ENCODE measurements at regions not wholly inside any gene's neighbourhood (a gene's known extent, or its start where the extent isn't known, plus 50 kb on each side); places are given as distances from the start of the nearest gene placed in this dataset.
"Not testable (repeated sequence)": the region's sequence is repeated elsewhere in the genome, so short reads cannot be mapped to it uniquely, and the experiment has no call there.

GRCh38 chr2:186182366-186182765, 303.7 kb upstream of the ZC3H15 start:
- H3K4me1 ChIP-seq (ENCODE audit: insufficient read depth, low read length); H3K9me3 ChIP-seq (ENCODE audit: low read length); H3K4me3 ChIP-seq (ENCODE audit: low read length); H3K27me3 ChIP-seq (ENCODE audit: insufficient read depth, low read length); H2AFZ ChIP-seq (ENCODE audit: low read depth, low read length); H3K36me3 ChIP-seq (ENCODE audit: insufficient read depth, low read length): not testable (repeated sequence)

- Histone ChIP-seq H3K4me1 (ENCODE audit: insufficient read depth, low read length) (no peaks in the 10 kb centered on the region), H3K36me3 (ENCODE audit: insufficient read depth, low read length) (no peaks in the 10 kb centered on the region), H2AFZ (ENCODE audit: low read depth, low read length) (no peak overlapping the region), H3K9me3 (ENCODE audit: low read length) (no peaks in the 10 kb centered on the region), H3K27me3 (ENCODE audit: insufficient read depth, low read length) (no peaks in the 10 kb centered on the region), H3K4me3 (ENCODE audit: low read length) (no peak overlapping the region)
These were observed 302.7 kb upstream of the ZC3H15 start for GRCh38 chr2:186183406-186183805.

- Histone ChIP-seq H3K4me1 (ENCODE audit: insufficient read depth, low read length) (no peaks in the 10 kb centered on the region), H3K36me3 (ENCODE audit: insufficient read depth, low read length) (no peaks in the 10 kb centered on the region), H3K9me3 (ENCODE audit: low read length) (no peaks in the 10 kb centered on the region), H3K4me3 (ENCODE audit: low read length) (no peak overlapping the region), H3K27me3 (ENCODE audit: insufficient read depth, low read length) (no peaks in the 10 kb centered on the region), H2AFZ (ENCODE audit: low read depth, low read length) (no peak overlapping the region)
These were observed 298.2 kb upstream of the ZC3H15 start for GRCh38 chr2:186187854-186188253.

GRCh38 chr2:186189816-186190215, 296.2 kb upstream of the ZC3H15 start:
- H3K4me3 ChIP-seq (ENCODE audit: low read length), result no peak overlapping the region

GRCh38 chr2:186195696-186196095, 290.4 kb upstream of the ZC3H15 start:
- H3K4me1 ChIP-seq (ENCODE audit: insufficient read depth, low read length), result peaks cover 9% of the 10 kb centered on the region
- H3K9me3 ChIP-seq (ENCODE audit: low read length), result no peaks in the 10 kb centered on the region
- no peaks in the 10 kb centered on the region for H3K27me3 ChIP-seq (ENCODE audit: insufficient read depth, low read length)
- no peak overlapping the region for H3K4me3 ChIP-seq (ENCODE audit: low read length)
- H3K36me3 ChIP-seq (ENCODE audit: insufficient read depth, low read length), result no peaks in the 10 kb centered on the region
- no peak overlapping the region for H2AFZ ChIP-seq (ENCODE audit: low read depth, low read length)

More at GRCh38 chr2:186189816-186190215, 296.2 kb upstream of the ZC3H15 start:
- H2AFZ ChIP-seq (ENCODE audit: low read depth, low read length), result no peak overlapping the region
- H3K36me3 ChIP-seq (ENCODE audit: insufficient read depth, low read length), result no peaks in the 10 kb centered on the region
- no peaks in the 10 kb centered on the region for H3K9me3 ChIP-seq (ENCODE audit: low read length)
- no peaks in the 10 kb centered on the region for H3K4me1 ChIP-seq (ENCODE audit: insufficient read depth, low read length)
- H3K27me3 ChIP-seq (ENCODE audit: insufficient read depth, low read length), result no peaks in the 10 kb centered on the region

- Histone ChIP-seq H3K4me3 (ENCODE audit: low read length) (no peak overlapping the region), H2AFZ (ENCODE audit: low read depth, low read length) (no peak overlapping the region), H3K27me3 (ENCODE audit: insufficient read depth, low read length) (no peaks in the 10 kb centered on the region), H3K36me3 (ENCODE audit: insufficient read depth, low read length) (no peaks in the 10 kb centered on the region), H3K9me3 (ENCODE audit: low read length) (no peaks in the 10 kb centered on the region), H3K4me1 (ENCODE audit: insufficient read depth, low read length) (peaks cover 9% of the 10 kb centered on the region)
These were observed 288.1 kb upstream of the ZC3H15 start for GRCh38 chr2:186197955-186198354.

GRCh38 chr2:186199029-186199428, 287.0 kb upstream of the ZC3H15 start:
- Histone ChIP-seq H3K36me3 (ENCODE audit: insufficient read depth, low read length) (no peaks in the 10 kb centered on the region), H3K4me3 (ENCODE audit: low read length) (no peak overlapping the region), H3K9me3 (ENCODE audit: low read length) (no peaks in the 10 kb centered on the region), H2AFZ (ENCODE audit: low read depth, low read length) (no peak overlapping the region), H3K4me1 (ENCODE audit: insufficient read depth, low read length) (peaks cover 9% of the 10 kb centered on the region), H3K27me3 (ENCODE audit: insufficient read depth, low read length) (no peaks in the 10 kb centered on the region)

- no peaks in the 10 kb centered on the region for H3K36me3 ChIP-seq (ENCODE audit: insufficient read depth, low read length)
- no peaks in the 10 kb centered on the region for H3K9me3 ChIP-seq (ENCODE audit: low read length)
- no peaks in the 10 kb centered on the region for H3K27me3 ChIP-seq (ENCODE audit: insufficient read depth, low read length)
- no peaks in the 10 kb centered on the region for H3K4me1 ChIP-seq (ENCODE audit: insufficient read depth, low read length)
- H2AFZ ChIP-seq (ENCODE audit: low read depth, low read length), result no peak overlapping the region
- H3K4me3 ChIP-seq (ENCODE audit: low read length), result no peak overlapping the region
These were observed 284.7 kb upstream of the ZC3H15 start for GRCh38 chr2:186201371-186201770.

- no peak overlapping the region for H2AFZ ChIP-seq (ENCODE audit: low read depth, low read length)
- no peaks in the 10 kb centered on the region for H3K27me3 ChIP-seq (ENCODE audit: insufficient read depth, low read length)
- no peaks in the 10 kb centered on the region for H3K36me3 ChIP-seq (ENCODE audit: insufficient read depth, low read length)
- H3K4me1 ChIP-seq (ENCODE audit: insufficient read depth, low read length), result no peaks in the 10 kb centered on the region
- H3K9me3 ChIP-seq (ENCODE audit: low read length), result no peaks in the 10 kb centered on the region
- no peak overlapping the region for H3K4me3 ChIP-seq (ENCODE audit: low read length)
These were observed 280.7 kb upstream of the ZC3H15 start for GRCh38 chr2:186205254-186205911.

- Histone ChIP-seq H3K36me3 (ENCODE audit: insufficient read depth, low read length) (no peaks in the 10 kb centered on the region), H3K9me3 (ENCODE audit: low read length) (no peaks in the 10 kb centered on the region), H2AFZ (ENCODE audit: low read depth, low read length) (no peak overlapping the region), H3K4me1 (ENCODE audit: insufficient read depth, low read length) (no peaks in the 10 kb centered on the region), H3K27me3 (ENCODE audit: insufficient read depth, low read length) (no peaks in the 10 kb centered on the region), H3K4me3 (ENCODE audit: low read length) (no peak overlapping the region)
These were observed 276.5 kb upstream of the ZC3H15 start for GRCh38 chr2:186209532-186209931.

- Histone ChIP-seq H3K4me3 (ENCODE audit: low read length) (no peak overlapping the region), H3K9me3 (ENCODE audit: low read length) (no peaks in the 10 kb centered on the region), H3K4me1 (ENCODE audit: insufficient read depth, low read length) (no peaks in the 10 kb centered on the region), H3K27me3 (ENCODE audit: insufficient read depth, low read length) (no peaks in the 10 kb centered on the region), H3K36me3 (ENCODE audit: insufficient read depth, low read length) (no peaks in the 10 kb centered on the region), H2AFZ (ENCODE audit: low read depth, low read length) (no peak overlapping the region)
These were observed 265.7 kb upstream of the ZC3H15 start for GRCh38 chr2:186220409-186220808.

GRCh38 chr2:186229265-186229664, 256.8 kb upstream of the ZC3H15 start:
- Histone ChIP-seq H3K4me1 (ENCODE audit: insufficient read depth, low read length) (no peaks in the 10 kb centered on the region), H3K4me3 (ENCODE audit: low read length) (no peak overlapping the region), H3K27me3 (ENCODE audit: insufficient read depth, low read length) (no peaks in the 10 kb centered on the region), H3K9me3 (ENCODE audit: low read length) (peaks cover 12% of the 10 kb centered on the region), H3K36me3 (ENCODE audit: insufficient read depth, low read length) (no peaks in the 10 kb centered on the region), H2AFZ (ENCODE audit: low read depth, low read length) (no peak overlapping the region)

- no peaks in the 10 kb centered on the region for H3K36me3 ChIP-seq (ENCODE audit: insufficient read depth, low read length)
- H2AFZ ChIP-seq (ENCODE audit: low read depth, low read length), result no peak overlapping the region
- no peaks in the 10 kb centered on the region for H3K9me3 ChIP-seq (ENCODE audit: low read length)
- H3K27me3 ChIP-seq (ENCODE audit: insufficient read depth, low read length), result no peaks in the 10 kb centered on the region
- H3K4me3 ChIP-seq (ENCODE audit: low read length), result no peak overlapping the region
- no peaks in the 10 kb centered on the region for H3K4me1 ChIP-seq (ENCODE audit: insufficient read depth, low read length)
These were observed 244.2 kb upstream of the ZC3H15 start for GRCh38 chr2:186241874-186242273.

- Histone ChIP-seq H2AFZ (ENCODE audit: low read depth, low read length) (no peak overlapping the region), H3K4me3 (ENCODE audit: low read length) (no peak overlapping the region), H3K4me1 (ENCODE audit: insufficient read depth, low read length) (peaks cover 2% of the 10 kb centered on the region), H3K36me3 (ENCODE audit: insufficient read depth, low read length) (no peaks in the 10 kb centered on the region), H3K9me3 (ENCODE audit: low read length) (no peaks in the 10 kb centered on the region), H3K27me3 (ENCODE audit: insufficient read depth, low read length) (no peaks in the 10 kb centered on the region)
These were observed 231.3 kb upstream of the ZC3H15 start for GRCh38 chr2:186254759-186255158.

All from neuron (in vitro differentiated cells).